Epithelial cell of esophagus (primary cell): ENCODE measurements at regions not wholly inside any gene's neighbourhood (a gene's known extent, or its start where the extent isn't known, plus 50 kb on each side); places are given as distances from the start of the nearest gene placed in this dataset.
"Not testable (repeated sequence)": the region's sequence is repeated elsewhere in the genome, so short reads cannot be mapped to it uniquely, and the experiment has no call there.

ENCODE experiments used
- DNase-seq: peaks from one replicate; pipeline ENCODE4 v3.0.0; 2010; ENCODE audit warnings: low read depth
- H3K4me3 ChIP-seq: 2 replicates; pipeline ENCODE4 v1.5.1; 2011; ENCODE audit warnings: mild to moderate bottlenecking, low read length, control low read depth
- TF ChIP-seq, protein P1 (sequence below): IDR thresholded peaks from 2 replicates; pipeline ENCODE4 v1.5.1; 2011; ENCODE audit warnings: low read depth, mild to moderate bottlenecking, low read length, control low read depth, inconsistent platforms; ENCODE audit not compliant: insufficient read depth; ENCODE audit errors: missing control alignments

DNA sequence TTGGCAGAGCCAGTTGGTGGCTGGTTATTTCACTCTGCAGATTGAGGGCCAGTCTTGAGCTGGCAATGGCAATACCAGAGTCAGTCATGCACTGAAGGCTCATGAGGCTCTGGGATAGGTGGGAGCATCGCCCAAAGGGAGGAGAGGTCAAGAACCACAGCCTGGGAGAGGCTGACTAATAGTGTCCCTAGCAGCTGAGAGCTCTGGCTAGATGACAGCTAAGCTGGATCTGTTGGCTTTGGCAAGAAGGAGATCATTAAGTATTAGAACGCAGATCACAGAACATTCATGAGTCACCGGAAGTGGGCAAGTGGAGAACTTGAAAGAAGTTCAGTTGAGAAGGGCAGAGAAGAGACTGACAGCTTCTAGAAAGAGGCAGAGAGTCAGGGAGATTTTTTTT is 521.1 kb downstream of the NR2F2 start:
- no peak overlapping the region for H3K4me3 ChIP-seq
- peak; percentile 54 for DNase-seq
- TF ChIP-seq, protein P1, sequence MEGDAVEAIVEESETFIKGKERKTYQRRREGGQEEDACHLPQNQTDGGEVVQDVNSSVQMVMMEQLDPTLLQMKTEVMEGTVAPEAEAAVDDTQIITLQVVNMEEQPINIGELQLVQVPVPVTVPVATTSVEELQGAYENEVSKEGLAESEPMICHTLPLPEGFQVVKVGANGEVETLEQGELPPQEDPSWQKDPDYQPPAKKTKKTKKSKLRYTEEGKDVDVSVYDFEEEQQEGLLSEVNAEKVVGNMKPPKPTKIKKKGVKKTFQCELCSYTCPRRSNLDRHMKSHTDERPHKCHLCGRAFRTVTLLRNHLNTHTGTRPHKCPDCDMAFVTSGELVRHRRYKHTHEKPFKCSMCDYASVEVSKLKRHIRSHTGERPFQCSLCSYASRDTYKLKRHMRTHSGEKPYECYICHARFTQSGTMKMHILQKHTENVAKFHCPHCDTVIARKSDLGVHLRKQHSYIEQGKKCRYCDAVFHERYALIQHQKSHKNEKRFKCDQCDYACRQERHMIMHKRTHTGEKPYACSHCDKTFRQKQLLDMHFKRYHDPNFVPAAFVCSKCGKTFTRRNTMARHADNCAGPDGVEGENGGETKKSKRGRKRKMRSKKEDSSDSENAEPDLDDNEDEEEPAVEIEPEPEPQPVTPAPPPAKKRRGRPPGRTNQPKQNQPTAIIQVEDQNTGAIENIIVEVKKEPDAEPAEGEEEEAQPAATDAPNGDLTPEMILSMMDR: no peak

DNA sequence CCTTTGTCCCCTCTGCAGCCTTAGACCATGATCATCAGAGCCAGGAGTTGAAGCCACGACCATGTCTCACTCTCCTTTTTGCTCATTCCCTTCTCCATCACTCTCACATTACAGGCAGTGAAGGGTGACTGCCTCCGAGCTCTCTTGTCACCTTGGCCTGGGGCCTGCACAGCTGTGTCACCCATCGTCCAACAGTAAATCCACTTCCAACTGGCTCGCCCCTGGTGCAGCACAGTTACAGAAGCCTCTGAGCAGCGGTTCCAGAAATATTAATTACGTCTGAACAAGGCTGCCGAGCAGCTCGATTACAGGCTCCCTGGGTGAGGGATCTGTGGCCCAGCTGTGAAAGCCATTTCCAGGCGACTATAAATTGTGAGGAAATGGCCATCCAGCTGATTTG is 528.2 kb downstream of the NR2F2 start:
- no peak overlapping the region for H3K4me3 ChIP-seq
- no peak for DNase-seq
- TF ChIP-seq, protein P1: no peak

GRCh38 chr15:96860741-96861140 is 530.2 kb downstream of the NR2F2 start:
- TF ChIP-seq, protein P1: peak; percentile 3
- H3K4me3 ChIP-seq: no peak overlapping the region
- DNase-seq: no peak

DNA sequence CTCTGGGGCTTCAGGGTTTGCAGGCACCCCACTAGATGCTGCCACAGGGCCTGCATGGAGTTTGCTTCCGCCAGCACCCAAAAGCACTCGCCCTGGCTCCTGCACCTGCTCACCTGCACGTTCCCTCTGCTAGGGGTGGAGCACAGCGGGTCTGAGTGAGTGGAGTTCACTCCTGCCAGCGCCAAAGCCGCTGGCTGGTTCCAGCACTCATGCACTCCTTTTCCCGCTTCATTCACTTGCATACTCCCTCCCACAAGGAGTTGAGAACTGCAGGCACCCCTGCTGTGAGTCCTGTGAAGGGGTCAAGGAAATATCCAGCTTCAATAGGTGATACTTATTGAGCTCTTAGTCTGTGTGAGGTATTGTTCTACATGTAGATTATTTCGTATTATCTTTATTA is 537.5 kb downstream of the NR2F2 start:
- TF ChIP-seq, protein P1: no peak
- H3K4me3 ChIP-seq: no peak overlapping the region
- DNase-seq: no peak

DNA sequence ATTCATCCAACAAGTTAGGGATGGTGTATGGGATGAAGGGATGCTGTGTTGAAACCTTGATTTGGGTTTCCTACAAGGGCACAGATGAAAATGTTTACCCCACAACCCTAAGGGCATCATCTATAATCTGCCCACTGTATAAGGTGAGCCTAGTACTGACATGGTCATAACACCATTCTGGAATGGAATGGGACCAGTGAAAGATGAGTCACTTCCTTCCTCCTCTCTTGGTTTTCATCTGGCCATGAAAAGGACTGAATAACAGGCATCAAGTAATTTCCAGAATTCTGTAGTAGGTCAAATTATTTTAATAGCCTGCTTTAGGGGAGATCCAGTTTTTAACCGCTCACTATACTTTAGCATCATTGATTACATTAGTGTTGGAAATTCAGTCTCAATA is 538.6 kb downstream of the NR2F2 start:
- H3K4me3 ChIP-seq: no peak overlapping the region
- TF ChIP-seq, protein P1: no peak
- DNase-seq: peak; percentile 41

- H3K4me3 ChIP-seq: no peak overlapping the region
- no peak for DNase-seq
- TF ChIP-seq, protein P1: no peak
Measured at GRCh38 chr15:96869790-96870189, 539.3 kb downstream of the NR2F2 start.

- TF ChIP-seq, protein P1: no peak
- H3K4me3 ChIP-seq: no peak overlapping the region
- DNase-seq: no peak
Measured at GRCh38 chr15:96870580-96870979, 540.1 kb downstream of the NR2F2 start.

GRCh38 chr15:96877442-96877841 is 546.9 kb downstream of the NR2F2 start:
- DNase-seq, H3K4me3 ChIP-seq: not testable (repeated sequence)
